ENCODE measurements at regions not wholly inside any gene's neighbourhood (a gene's known extent, or its start where the extent isn't known, plus 50 kb on each side); places are given as distances from the start of the nearest gene placed in this dataset.

DNA sequence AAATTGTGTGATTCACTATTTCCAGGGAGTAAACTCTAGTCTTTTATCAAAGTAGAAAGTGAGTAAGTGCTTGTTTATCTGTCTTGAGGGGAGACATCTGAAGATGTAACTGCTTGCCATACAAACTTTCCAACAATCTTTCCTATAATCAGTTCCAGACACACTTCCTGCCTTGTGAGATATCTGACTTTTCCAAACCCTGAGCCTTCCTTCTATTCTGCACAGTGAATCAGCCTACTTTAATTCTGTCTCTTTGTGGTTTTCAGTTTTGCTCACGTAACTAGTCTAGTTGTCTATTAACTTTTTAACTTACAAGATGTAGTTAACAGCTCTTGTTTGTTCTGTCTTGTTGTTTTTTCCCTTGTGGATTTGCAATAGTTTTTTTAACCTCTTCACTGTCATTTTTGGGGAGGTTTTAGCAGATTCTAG is 947.8 kb downstream of the C4orf33 start:
- Histone ChIP-seq H3K4me1 (ENCODE audit: insufficient read depth, low read length) (no peaks in the 10 kb centered on the region), H3K79me2 (ENCODE audit: insufficient read depth, low read length) (no peaks in the 10 kb centered on the region), H3K36me3 (ENCODE audit: insufficient read depth, low read length) (no peaks in the 10 kb centered on the region), H2AFZ (ENCODE audit: low read length) (no peak overlapping the region), H3K27me3 (ENCODE audit: insufficient read depth, low read length) (no peaks in the 10 kb centered on the region), H3K9me3 (ENCODE audit: low read depth, low read length) (peaks cover 3% of the 10 kb centered on the region), H4K20me1 (ENCODE audit: insufficient read depth, low read length) (no peaks in the 10 kb centered on the region), H3K4me2 (ENCODE audit: insufficient read depth, low read length) (no peak overlapping the region), H3K4me3 (ENCODE audit: insufficient read depth, low read length) (no peak overlapping the region), H3K27ac (ENCODE audit: low read depth, low read length) (no peak overlapping the region)
- no peak for DNase-seq (ENCODE audit: insufficient read length, low spot score, missing footprints)
- TF ChIP-seq, protein P1, sequence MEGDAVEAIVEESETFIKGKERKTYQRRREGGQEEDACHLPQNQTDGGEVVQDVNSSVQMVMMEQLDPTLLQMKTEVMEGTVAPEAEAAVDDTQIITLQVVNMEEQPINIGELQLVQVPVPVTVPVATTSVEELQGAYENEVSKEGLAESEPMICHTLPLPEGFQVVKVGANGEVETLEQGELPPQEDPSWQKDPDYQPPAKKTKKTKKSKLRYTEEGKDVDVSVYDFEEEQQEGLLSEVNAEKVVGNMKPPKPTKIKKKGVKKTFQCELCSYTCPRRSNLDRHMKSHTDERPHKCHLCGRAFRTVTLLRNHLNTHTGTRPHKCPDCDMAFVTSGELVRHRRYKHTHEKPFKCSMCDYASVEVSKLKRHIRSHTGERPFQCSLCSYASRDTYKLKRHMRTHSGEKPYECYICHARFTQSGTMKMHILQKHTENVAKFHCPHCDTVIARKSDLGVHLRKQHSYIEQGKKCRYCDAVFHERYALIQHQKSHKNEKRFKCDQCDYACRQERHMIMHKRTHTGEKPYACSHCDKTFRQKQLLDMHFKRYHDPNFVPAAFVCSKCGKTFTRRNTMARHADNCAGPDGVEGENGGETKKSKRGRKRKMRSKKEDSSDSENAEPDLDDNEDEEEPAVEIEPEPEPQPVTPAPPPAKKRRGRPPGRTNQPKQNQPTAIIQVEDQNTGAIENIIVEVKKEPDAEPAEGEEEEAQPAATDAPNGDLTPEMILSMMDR (IDR thresholded peaks at IDR 0.05; ENCODE audit: extremely low read depth, low read depth, low read length): no peak

DNA sequence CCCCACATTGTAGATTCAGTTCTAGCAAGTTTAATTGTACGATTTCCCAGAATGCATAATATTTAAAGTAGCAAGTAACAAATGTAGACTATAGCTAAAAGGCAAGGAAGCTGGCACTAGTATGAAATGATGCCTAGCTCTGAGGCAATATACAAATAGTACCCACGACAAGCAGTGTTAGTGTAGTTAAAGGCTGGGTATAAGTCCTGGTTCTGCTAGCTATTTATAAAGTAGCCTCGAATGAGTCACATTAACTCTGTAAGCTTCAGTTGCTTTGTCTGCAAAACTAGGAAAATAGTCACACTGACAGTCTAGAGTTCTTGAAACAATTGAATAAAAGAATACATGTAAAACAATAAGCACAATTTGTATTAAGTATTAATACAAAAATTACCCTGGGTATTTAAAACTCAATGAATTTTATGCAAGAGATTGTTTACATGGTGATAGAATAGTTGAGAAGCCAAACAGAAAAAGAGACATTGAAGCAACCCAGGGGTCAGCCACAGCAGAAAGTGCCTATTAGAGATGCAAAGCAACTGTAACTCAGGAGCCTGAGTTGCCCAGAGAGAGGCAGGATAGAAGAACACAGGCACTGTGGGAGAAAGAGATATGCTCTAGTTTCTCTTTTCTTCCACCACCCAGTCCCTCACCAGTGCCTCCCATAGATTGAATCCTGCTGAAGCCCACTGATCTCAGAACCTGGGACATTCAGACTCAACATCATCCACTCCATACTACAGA is 949.0 kb downstream of the C4orf33 start:
- no peak for DNase-seq (ENCODE audit: insufficient read length, low spot score, missing footprints)
- Histone ChIP-seq H3K27me3 (ENCODE audit: insufficient read depth, low read length) (no peaks in the 10 kb centered on the region), H3K36me3 (ENCODE audit: insufficient read depth, low read length) (no peaks in the 10 kb centered on the region), H2AFZ (ENCODE audit: low read length) (no peak overlapping the region), H4K20me1 (ENCODE audit: insufficient read depth, low read length) (no peaks in the 10 kb centered on the region), H3K9me3 (ENCODE audit: low read depth, low read length) (peaks cover 3% of the 10 kb centered on the region), H3K4me2 (ENCODE audit: insufficient read depth, low read length) (no peak overlapping the region), H3K4me1 (ENCODE audit: insufficient read depth, low read length) (no peaks in the 10 kb centered on the region), H3K27ac (ENCODE audit: low read depth, low read length) (no peak overlapping the region), H3K79me2 (ENCODE audit: insufficient read depth, low read length) (no peaks in the 10 kb centered on the region), H3K4me3 (ENCODE audit: insufficient read depth, low read length) (no peak overlapping the region)
- TF ChIP-seq, protein P1 (IDR thresholded peaks at IDR 0.05; ENCODE audit: extremely low read depth, low read depth, low read length): no peak

DNA sequence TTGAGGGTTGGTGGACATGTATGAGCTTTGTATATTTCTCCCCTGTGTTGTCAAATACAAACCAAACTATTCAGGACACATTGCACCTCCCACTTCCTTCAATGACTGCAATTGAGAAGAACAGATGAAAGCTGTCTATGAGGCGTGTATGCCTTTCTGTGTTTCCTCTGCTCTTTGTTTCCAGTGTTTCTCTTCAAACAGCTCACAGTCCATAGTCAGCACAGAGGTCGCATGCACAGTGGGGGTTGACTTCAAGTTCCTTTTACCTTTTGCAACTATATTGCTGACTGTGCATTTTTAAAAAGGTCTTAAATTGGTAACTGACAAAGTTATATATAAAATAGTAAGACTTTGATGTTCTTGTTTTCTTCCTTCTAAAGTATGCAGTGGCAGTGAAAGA is 957.8 kb downstream of the C4orf33 start:
- Histone ChIP-seq H3K4me2 (ENCODE audit: insufficient read depth, low read length) (no peak overlapping the region), H3K79me2 (ENCODE audit: insufficient read depth, low read length) (no peaks in the 10 kb centered on the region), H3K4me1 (ENCODE audit: insufficient read depth, low read length) (no peaks in the 10 kb centered on the region), H3K4me3 (ENCODE audit: insufficient read depth, low read length) (no peak overlapping the region), H3K27me3 (ENCODE audit: insufficient read depth, low read length) (no peaks in the 10 kb centered on the region), H4K20me1 (ENCODE audit: insufficient read depth, low read length) (no peaks in the 10 kb centered on the region), H2AFZ (ENCODE audit: low read length) (no peak overlapping the region), H3K36me3 (ENCODE audit: insufficient read depth, low read length) (no peaks in the 10 kb centered on the region), H3K27ac (ENCODE audit: low read depth, low read length) (no peak overlapping the region), H3K9me3 (ENCODE audit: low read depth, low read length) (no peaks in the 10 kb centered on the region)
- no peak for DNase-seq (ENCODE audit: insufficient read length, low spot score, missing footprints)
- TF ChIP-seq, protein P1 (IDR thresholded peaks at IDR 0.05; ENCODE audit: extremely low read depth, low read depth, low read length): no peak

DNA sequence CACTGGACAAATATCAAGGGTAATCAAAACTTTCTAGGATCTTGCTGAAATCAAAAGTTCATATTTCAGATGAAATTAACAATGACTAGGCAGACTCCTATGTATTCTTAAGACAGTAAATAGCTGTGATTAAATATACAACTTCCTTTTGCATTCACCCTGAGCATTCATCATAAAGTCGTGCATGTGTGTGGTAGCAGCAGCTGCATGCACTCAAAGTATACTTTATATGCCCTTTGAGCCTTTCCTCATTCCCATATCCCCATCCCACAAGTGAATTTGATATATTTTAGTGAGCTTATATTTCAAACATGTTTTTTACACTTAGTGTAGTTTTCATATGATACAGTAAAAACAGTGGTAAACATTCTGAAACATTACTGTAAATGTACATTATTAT is 959.0 kb downstream of the C4orf33 start:
- no peaks in the 10 kb centered on the region for H3K27me3 ChIP-seq (ENCODE audit: insufficient read depth, low read length)
- H3K9me3 ChIP-seq (ENCODE audit: low read depth, low read length): no peaks in the 10 kb centered on the region
- DNase-seq (ENCODE audit: insufficient read length, low spot score, missing footprints): no peak
- no peaks in the 10 kb centered on the region for H3K36me3 ChIP-seq (ENCODE audit: insufficient read depth, low read length)
- TF ChIP-seq, protein P1 (IDR thresholded peaks at IDR 0.05; ENCODE audit: extremely low read depth, low read depth, low read length): no peak
- no peak overlapping the region for H2AFZ ChIP-seq (ENCODE audit: low read length)
- H3K79me2 ChIP-seq (ENCODE audit: insufficient read depth, low read length): no peaks in the 10 kb centered on the region
- no peak overlapping the region for H3K4me2 ChIP-seq (ENCODE audit: insufficient read depth, low read length)
- no peak overlapping the region for H3K4me3 ChIP-seq (ENCODE audit: insufficient read depth, low read length)
- H3K4me1 ChIP-seq (ENCODE audit: insufficient read depth, low read length): no peaks in the 10 kb centered on the region
- H3K27ac ChIP-seq (ENCODE audit: low read depth, low read length): no peak overlapping the region
- H4K20me1 ChIP-seq (ENCODE audit: insufficient read depth, low read length): no peaks in the 10 kb centered on the region
